CD4-positive, alpha-beta T cell (primary cell): ENCODE measurements at regions not wholly inside any gene's neighbourhood (a gene's known extent, or its start where the extent isn't known, plus 50 kb on each side); places are given as distances from the start of the nearest gene placed in this dataset.
A peak's percentile ranks its signal among the peaks of the same experiment; 100 is the strongest.
"Not testable (repeated sequence)": the region's sequence is repeated elsewhere in the genome, so short reads cannot be mapped to it uniquely, and the experiment has no call there.

ENCODE experiments used
- ATAC-seq: fragments of 200-7000 bp; cut with Tn5 transposase; one replicate; pipeline ENCODE4 v1.10.0; 2022; ENCODE audit warnings: mild to moderate bottlenecking; ENCODE audit not compliant: poor library complexity
- CTCF ChIA-PET: fragments of 350-600 bp; sonication (Branson Sonifier 250); formaldehyde crosslinking; loops from one replicate; lab custom pipeline; 2021; ENCODE audit warnings: antibody characterized with exemption, inconsistent platforms; lab: Charles Lee
- POLR2A ChIA-PET: fragments of 350-600 bp; sonication (Branson Sonifier 250); formaldehyde crosslinking; loops from one replicate; lab custom pipeline; 2021; ENCODE audit warnings: antibody characterized with exemption, inconsistent platforms; lab: Charles Lee
- DNase-seq, 14 experiments: peaks; one replicate each; pipeline ENCODE4 v3.0.0-alpha.2; 2013 to 2020; ENCODE audit warnings: mixed read lengths in 2 of 14
- H3K27ac ChIP-seq, 2 donors: one replicate each; pipeline versions ENCODE4 v1.5.1 to v1.7.0; 2013; ENCODE audit warnings: low read length in 2 of 2, low read depth in 1 of 2, mild to moderate bottlenecking in 1 of 2
- H3K27me3 ChIP-seq, 2 experiments: 1 replicate in 1 of 2; 2 replicates in 1 of 2; pipeline versions ENCODE4 v1.6.1 to v1.7.0; 2013; ENCODE audit warnings: low read length in 2 of 2, control low read depth in 1 of 2, mild to moderate bottlenecking in 1 of 2, moderate library complexity in 1 of 2; ENCODE audit not compliant: insufficient read depth in 2 of 2, control insufficient read depth in 1 of 2
- H3K36me3 ChIP-seq: one replicate; pipeline ENCODE4 v1.6.1; 2013; ENCODE audit warnings: low read length, control low read depth; ENCODE audit not compliant: insufficient read depth
- H3K4me1 ChIP-seq: one replicate; pipeline ENCODE4 v1.6.1; 2013; ENCODE audit warnings: low read length, control low read depth; ENCODE audit not compliant: insufficient read depth
- H3K4me3 ChIP-seq: one replicate; pipeline ENCODE4 v1.5.1; 2013; ENCODE audit warnings: mild to moderate bottlenecking, low read length, moderate library complexity
- H3K9me3 ChIP-seq, 2 experiments: 1 replicate in 1 of 2; 2 replicates in 1 of 2; pipeline versions ENCODE4 v1.6.1 to v1.7.0; 2013; ENCODE audit warnings: low read length in 2 of 2, mild to moderate bottlenecking in 2 of 2, control low read depth in 1 of 2, moderate library complexity in 1 of 2; ENCODE audit not compliant: control insufficient read depth in 1 of 2, insufficient read depth in 1 of 2
- H3K27ac Mint-ChIP-seq: one replicate; pipeline ENCODE4 v1.8.0; 2020; ENCODE audit warnings: mixed read lengths
- H3K27me3 Mint-ChIP-seq: one replicate; pipeline ENCODE4 v1.8.0; 2021; ENCODE audit warnings: mixed read lengths
- H3K36me3 Mint-ChIP-seq: one replicate; pipeline ENCODE4 v1.8.0; 2021; ENCODE audit warnings: low read depth, mixed read lengths
- H3K4me1 Mint-ChIP-seq: one replicate; pipeline ENCODE4 v1.8.0; 2021; ENCODE audit warnings: low read depth, mixed read lengths
- H3K4me3 Mint-ChIP-seq: one replicate; pipeline ENCODE4 v1.8.0; 2020; ENCODE audit warnings: mild to moderate bottlenecking, mixed read lengths
- H3K9me3 Mint-ChIP-seq: one replicate; pipeline ENCODE4 v1.8.0; 2020; ENCODE audit warnings: mixed read lengths
- intact Hi-C, 2 experiments: fragments of 100-400 bp; cut with DNase I in 1 of 2; cut with micrococcal nuclease in 1 of 2; formaldehyde crosslinking; loops; one replicate each; pipeline versions ENCODE4 v1.15.1 to v1.9.0; 2023 to 2025; cut with DNase I, micrococcal nuclease
- TF ChIP-seq, protein P1 (sequence below): fragments of 200-600 bp; IDR thresholded peaks from one replicate; pipeline ENCODE4 v1.8.0; 2022; ENCODE audit warnings: antibody characterized with exemption, mild to moderate bottlenecking

DNA sequence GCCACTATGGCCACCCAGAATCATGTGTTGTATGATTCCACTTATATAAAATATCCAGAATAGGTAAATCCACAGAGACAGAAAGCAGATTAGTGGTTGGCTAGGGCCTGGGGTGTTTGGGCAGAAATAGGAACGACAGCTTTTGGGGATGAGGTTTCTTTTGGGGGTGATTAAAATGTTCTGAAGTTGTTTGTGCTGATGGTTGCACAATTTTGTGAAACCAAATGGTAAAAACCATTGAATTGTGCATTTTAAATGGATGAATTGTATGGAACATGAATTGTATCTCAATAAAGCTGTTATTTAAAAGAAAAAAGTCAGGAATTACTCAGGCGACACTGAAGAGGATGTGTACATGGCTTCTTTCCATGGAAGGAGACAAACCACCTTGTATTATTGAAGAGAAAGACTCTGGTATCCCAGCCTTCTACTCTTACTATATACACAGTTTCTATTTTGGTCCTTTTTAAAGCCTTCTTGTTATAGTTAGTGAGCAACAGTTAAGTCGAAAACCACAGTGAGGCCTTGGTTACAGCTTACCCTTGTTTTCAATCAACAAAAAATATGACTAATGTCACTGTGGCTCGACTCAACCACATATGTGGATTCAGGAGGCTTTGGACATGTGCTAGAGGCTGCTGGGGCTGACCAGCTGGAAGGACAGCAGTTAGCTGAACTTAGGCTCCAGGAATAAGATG, 57.1 kb upstream of the KMT2E start:
- Mint-ChIP-seq H3K4me3 (no peak overlapping the region), H3K27ac (peak overlapping the region; percentile 80), H3K36me3 (no peaks in the 10 kb centered on the region), H3K27me3 (no peaks in the 10 kb centered on the region), H3K9me3 (no peaks in the 10 kb centered on the region), H3K4me1 (peaks cover 16% of the 10 kb centered on the region)
- intact Hi-C loops: no loop called here
- ATAC-seq: peak; percentile 73
- H3K4me1 ChIP-seq: peaks cover 16% of the 10 kb centered on the region
- peak in 3 of 14 experiments; percentile 57 to 66 (median 60) for DNase-seq
- H3K36me3 ChIP-seq: no peaks in the 10 kb centered on the region
- TF ChIP-seq, protein P1, sequence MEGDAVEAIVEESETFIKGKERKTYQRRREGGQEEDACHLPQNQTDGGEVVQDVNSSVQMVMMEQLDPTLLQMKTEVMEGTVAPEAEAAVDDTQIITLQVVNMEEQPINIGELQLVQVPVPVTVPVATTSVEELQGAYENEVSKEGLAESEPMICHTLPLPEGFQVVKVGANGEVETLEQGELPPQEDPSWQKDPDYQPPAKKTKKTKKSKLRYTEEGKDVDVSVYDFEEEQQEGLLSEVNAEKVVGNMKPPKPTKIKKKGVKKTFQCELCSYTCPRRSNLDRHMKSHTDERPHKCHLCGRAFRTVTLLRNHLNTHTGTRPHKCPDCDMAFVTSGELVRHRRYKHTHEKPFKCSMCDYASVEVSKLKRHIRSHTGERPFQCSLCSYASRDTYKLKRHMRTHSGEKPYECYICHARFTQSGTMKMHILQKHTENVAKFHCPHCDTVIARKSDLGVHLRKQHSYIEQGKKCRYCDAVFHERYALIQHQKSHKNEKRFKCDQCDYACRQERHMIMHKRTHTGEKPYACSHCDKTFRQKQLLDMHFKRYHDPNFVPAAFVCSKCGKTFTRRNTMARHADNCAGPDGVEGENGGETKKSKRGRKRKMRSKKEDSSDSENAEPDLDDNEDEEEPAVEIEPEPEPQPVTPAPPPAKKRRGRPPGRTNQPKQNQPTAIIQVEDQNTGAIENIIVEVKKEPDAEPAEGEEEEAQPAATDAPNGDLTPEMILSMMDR: no peak
- ChIA-PET CTCF (no interaction called here), POLR2A (interaction anchor here (1.1 kb wide), 1 partner anchor 26 kb away, joined by 3 read pairs; no protein-coding TSS in a partner anchor)
- H3K9me3 ChIP-seq: no peaks in the 10 kb centered on the region
- no peaks in the 10 kb centered on the region for H3K27me3 ChIP-seq
- peak overlapping the region in 1 of 2 donors; percentile 3 for H3K27ac ChIP-seq
- no peak overlapping the region for H3K4me3 ChIP-seq

DNA sequence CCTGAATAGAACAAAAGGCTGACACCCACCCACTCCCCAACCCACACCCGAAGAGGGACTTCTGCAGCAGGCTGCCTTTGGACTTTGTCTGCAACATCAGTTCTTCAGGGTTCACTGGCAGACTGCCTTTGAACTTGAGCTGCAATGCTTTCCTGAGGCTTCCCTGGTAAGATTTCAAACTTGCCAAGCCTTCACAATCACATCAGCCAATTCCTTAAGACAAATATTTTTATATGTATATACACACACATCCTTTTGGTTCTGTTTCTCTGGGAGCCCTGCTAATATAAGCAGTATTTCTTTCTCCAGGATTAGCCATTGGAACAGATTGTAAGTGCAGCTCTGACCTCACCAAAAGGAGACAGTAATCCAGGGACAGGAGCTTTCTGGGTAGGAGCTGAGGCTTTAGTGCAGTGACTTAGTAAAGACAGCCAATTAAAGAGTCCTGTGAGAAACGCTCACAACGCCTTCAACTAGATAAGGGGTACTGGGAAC, 55.6 kb upstream of the KMT2E start:
- H3K27me3 ChIP-seq: no peaks in the 10 kb centered on the region
- Mint-ChIP-seq H3K27ac (no peak overlapping the region), H3K4me3 (no peak overlapping the region), H3K4me1 (peaks cover 16% of the 10 kb centered on the region), H3K27me3 (no peaks in the 10 kb centered on the region), H3K9me3 (no peaks in the 10 kb centered on the region), H3K36me3 (peaks cover 2% of the 10 kb centered on the region)
- DNase-seq (no peak), ATAC-seq (no peak)
- no peaks in the 10 kb centered on the region for H3K9me3 ChIP-seq
- H3K36me3 ChIP-seq: peaks cover 3% of the 10 kb centered on the region
- intact Hi-C loops: no loop called here
- CTCF ChIA-PET: no interaction called here
- H3K4me3 ChIP-seq: no peak overlapping the region
- H3K4me1 ChIP-seq: peaks cover 16% of the 10 kb centered on the region
- POLR2A ChIA-PET: no interaction called here
- H3K27ac ChIP-seq: no peak overlapping the region
- TF ChIP-seq, protein P1: no peak

DNA sequence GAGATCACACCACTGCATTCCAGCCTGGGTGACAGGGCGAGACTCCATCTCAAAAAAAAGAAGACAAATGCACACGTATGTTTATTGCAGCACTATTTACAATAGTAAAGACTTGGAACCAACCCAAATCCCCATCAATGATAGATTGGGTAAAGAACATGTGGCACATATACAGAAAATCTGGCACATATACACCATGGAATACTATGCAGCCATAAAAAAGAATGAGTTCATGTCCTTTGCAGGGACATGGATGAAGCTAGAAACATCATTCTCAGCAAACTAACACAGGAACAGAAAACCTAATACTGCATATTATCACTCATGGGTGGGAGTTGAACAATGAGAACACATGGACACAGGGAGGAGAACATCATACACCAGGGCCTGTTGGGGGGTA, 54.5 kb upstream of the KMT2E start:
- intact Hi-C loops, H3K9me3 Mint-ChIP-seq, POLR2A ChIA-PET, H3K27ac Mint-ChIP-seq, H3K27me3 Mint-ChIP-seq, H3K36me3 ChIP-seq, H3K27me3 ChIP-seq, H3K4me3 ChIP-seq, H3K9me3 ChIP-seq, DNase-seq, H3K4me3 Mint-ChIP-seq, ATAC-seq, H3K27ac ChIP-seq, CTCF ChIA-PET: not testable (repeated sequence)
- peaks cover 16% of the 10 kb centered on the region for H3K4me1 ChIP-seq
- Mint-ChIP-seq H3K36me3 (peaks cover 12% of the 10 kb centered on the region), H3K4me1 (peaks cover 16% of the 10 kb centered on the region)
